Suprapubic skin (tissue), 4 donors: ENCODE measurements at regions not wholly inside any gene's neighbourhood (a gene's known extent, or its start where the extent isn't known, plus 50 kb on each side); places are given as distances from the start of the nearest gene placed in this dataset.

Experiments used
- CTCF ChIP-seq, 2 donors: fragments of 200-600 bp in 1 of 2; fragments of 450-650 bp in 1 of 2; sonication (generic) in 1 of 2; IDR thresholded peaks; one replicate each; pipeline ENCODE4 v1.5.1; 2016 to 2019; ENCODE audit warnings: antibody characterized with exemption in 2 of 2, mild to moderate bottlenecking in 1 of 2, moderate library complexity in 1 of 2
- EP300 ChIP-seq: sonication (generic); formaldehyde crosslinking; IDR thresholded peaks from one replicate; pipeline ENCODE4 v1.6.1; 2017; ENCODE audit warnings: antibody characterized with exemption
- POLR2A ChIP-seq, 2 donors: fragments of 450-650 bp; IDR thresholded peaks; one replicate each; pipeline ENCODE4 v1.6.1; 2017; ENCODE audit warnings: antibody characterized with exemption in 2 of 2, mild to moderate bottlenecking in 2 of 2, moderate library complexity in 2 of 2
- POLR2AphosphoS5 ChIP-seq, 3 donors: sonication (generic); formaldehyde crosslinking; IDR thresholded peaks; one replicate each; pipeline ENCODE4 v1.6.1; 2017; ENCODE audit warnings: antibody characterized with exemption in 3 of 3

DNA sequence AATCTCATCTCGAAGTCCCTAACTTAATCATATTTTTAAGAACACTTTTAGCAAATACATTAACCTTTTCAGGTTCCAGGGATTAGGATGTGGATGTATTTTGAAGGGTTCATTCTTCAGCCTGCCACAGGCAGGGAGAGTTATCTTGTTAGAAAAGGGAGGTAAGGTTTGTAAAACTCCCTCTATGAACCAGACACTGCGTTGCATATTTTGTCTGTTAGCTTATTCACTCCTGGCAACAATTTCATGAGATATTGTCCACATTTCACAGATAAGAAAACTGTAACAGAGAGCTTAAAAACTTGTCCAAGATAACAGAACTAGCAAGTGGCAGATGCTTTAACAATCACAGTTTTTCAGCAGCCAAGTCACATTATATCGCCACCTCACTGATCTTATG lies 155.4 kb downstream of the DIPK2A start:
- TF ChIP-seq CTCF (IDR thresholded peaks at IDR 0.05) (no peak), POLR2AphosphoS5 (IDR thresholded peaks at IDR 0.05) (no peak), POLR2A (IDR thresholded peaks at IDR 0.05) (no peak), EP300 (no peak)
